Upper lobe of left lung (tissue), 6 donors: ENCODE measurements at regions not wholly inside any gene's neighbourhood (a gene's known extent, or its start where the extent isn't known, plus 50 kb on each side); places are given as distances from the start of the nearest gene placed in this dataset.

Experiments
- ATAC-seq, 2 donors: fragments of 200-7000 bp; cut with Tn5 transposase; one replicate each; pipeline ENCODE4 v1.9.1; 2022; ENCODE audit warnings: mild to moderate bottlenecking in 2 of 2, moderate library complexity in 2 of 2; ENCODE audit not compliant: low FRiP score in 2 of 2
- DNase-seq, 2 donors: peaks; one replicate each; pipeline ENCODE4 v3.0.0-alpha.2; 2019 to 2020
- H3K27ac ChIP-seq, 4 donors: fragments of 200-600 bp; sonication (generic); one replicate each; pipeline ENCODE4 v1.5.1; 2016 to 2019
- H3K27me3 ChIP-seq, 4 donors: fragments of 200-600 bp; sonication (generic); one replicate each; pipeline ENCODE4 v1.5.1; 2017 to 2019
- H3K36me3 ChIP-seq, 4 donors: fragments of 200-600 bp; sonication (generic); one replicate each; pipeline ENCODE4 v1.5.1; 2016 to 2019
- H3K4me1 ChIP-seq, 4 donors: fragments of 200-600 bp; sonication (generic); one replicate each; pipeline ENCODE4 v1.5.1; 2018 to 2019
- H3K4me3 ChIP-seq, 4 donors: fragments of 200-600 bp; sonication (generic); one replicate each; pipeline ENCODE4 v1.5.1; 2017 to 2019; ENCODE audit warnings: mild to moderate bottlenecking in 2 of 4, moderate library complexity in 1 of 4
- H3K9me3 ChIP-seq, 4 donors: fragments of 200-600 bp; sonication (generic); one replicate each; pipeline ENCODE4 v1.5.1; 2018 to 2019
- EP300 ChIP-seq, 4 donors: sonication (generic); formaldehyde crosslinking; IDR thresholded peaks; one replicate each; pipeline ENCODE4 v1.5.1; 2017; ENCODE audit warnings: antibody characterized with exemption in 4 of 4, control low read depth in 2 of 4
- POLR2A ChIP-seq, 4 donors: fragments of 450-650 bp; IDR thresholded peaks; one replicate each; pipeline ENCODE4 v1.5.1; 2016 to 2017; ENCODE audit warnings: antibody characterized with exemption in 4 of 4, mild to moderate bottlenecking in 2 of 4
- POLR2AphosphoS5 ChIP-seq, 2 donors: sonication (generic); formaldehyde crosslinking; IDR thresholded peaks; one replicate each; pipeline ENCODE4 v1.5.1; 2017; ENCODE audit warnings: antibody characterized with exemption in 2 of 2
- WGBS, 2 donors: methylation state at CpG; one replicate each; pipeline ENCODE4 v1.1.5; 2017 to 2018; 5-methylcytosine and 5-hydroxymethylcytosine counted together
- TF ChIP-seq, protein P1 (sequence below), 6 experiments: fragments of 450-650 bp in 4 of 6; fragments of 200-600 bp in 2 of 6; sonication (generic) in 2 of 6; IDR thresholded peaks; one replicate each; pipeline ENCODE4 v1.5.1; 2016 to 2019; ENCODE audit warnings: antibody characterized with exemption in 6 of 6
- donor health status: DM: no; HTN: no; CAD: no; lungs with moderate emphysema.
- donor health status: DM: no; HTN: yes; CAD: no; lungs with severe emphysema.

DNA sequence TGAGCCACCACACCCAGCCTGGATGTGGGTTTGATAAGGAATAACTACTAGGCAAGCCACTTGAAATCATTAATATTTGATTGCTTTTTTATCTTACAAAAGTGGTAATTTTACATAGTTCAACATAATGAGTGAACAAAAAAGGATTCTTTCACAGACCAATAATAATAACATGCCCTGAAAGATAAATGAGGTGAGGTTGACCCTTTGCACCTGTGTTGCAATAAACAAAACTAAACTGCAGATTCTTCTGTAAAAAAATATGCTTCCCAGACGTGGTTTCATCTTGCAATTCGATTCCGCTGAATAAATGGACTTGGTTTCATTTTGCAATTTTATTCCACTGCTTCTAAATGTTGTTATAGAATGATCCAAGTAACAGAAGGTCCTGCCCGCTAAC lies 1514.9 kb upstream of the TMEM132C start:
- no peak overlapping the region for H3K4me3 ChIP-seq
- ATAC-seq: no peak
- TF ChIP-seq, protein P1, sequence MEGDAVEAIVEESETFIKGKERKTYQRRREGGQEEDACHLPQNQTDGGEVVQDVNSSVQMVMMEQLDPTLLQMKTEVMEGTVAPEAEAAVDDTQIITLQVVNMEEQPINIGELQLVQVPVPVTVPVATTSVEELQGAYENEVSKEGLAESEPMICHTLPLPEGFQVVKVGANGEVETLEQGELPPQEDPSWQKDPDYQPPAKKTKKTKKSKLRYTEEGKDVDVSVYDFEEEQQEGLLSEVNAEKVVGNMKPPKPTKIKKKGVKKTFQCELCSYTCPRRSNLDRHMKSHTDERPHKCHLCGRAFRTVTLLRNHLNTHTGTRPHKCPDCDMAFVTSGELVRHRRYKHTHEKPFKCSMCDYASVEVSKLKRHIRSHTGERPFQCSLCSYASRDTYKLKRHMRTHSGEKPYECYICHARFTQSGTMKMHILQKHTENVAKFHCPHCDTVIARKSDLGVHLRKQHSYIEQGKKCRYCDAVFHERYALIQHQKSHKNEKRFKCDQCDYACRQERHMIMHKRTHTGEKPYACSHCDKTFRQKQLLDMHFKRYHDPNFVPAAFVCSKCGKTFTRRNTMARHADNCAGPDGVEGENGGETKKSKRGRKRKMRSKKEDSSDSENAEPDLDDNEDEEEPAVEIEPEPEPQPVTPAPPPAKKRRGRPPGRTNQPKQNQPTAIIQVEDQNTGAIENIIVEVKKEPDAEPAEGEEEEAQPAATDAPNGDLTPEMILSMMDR (IDR thresholded peaks at IDR 0.05): no peak
- TF ChIP-seq EP300 (IDR thresholded peaks at IDR 0.05) (no peak), POLR2AphosphoS5 (IDR thresholded peaks at IDR 0.05) (no peak), POLR2A (IDR thresholded peaks at IDR 0.05) (no peak)
- WGBS, 2 donors: 61 to 65% methylated on average over 4 of the region's 4 CpGs
- H3K27me3 ChIP-seq: no peaks in the 10 kb centered on the region
- no peaks in the 10 kb centered on the region for H3K36me3 ChIP-seq
- H3K9me3 ChIP-seq: no peaks in the 10 kb centered on the region
- H3K4me1 ChIP-seq: no peaks in the 10 kb centered on the region
- H3K27ac ChIP-seq: no peak overlapping the region
- DNase-seq: no peak

DNA sequence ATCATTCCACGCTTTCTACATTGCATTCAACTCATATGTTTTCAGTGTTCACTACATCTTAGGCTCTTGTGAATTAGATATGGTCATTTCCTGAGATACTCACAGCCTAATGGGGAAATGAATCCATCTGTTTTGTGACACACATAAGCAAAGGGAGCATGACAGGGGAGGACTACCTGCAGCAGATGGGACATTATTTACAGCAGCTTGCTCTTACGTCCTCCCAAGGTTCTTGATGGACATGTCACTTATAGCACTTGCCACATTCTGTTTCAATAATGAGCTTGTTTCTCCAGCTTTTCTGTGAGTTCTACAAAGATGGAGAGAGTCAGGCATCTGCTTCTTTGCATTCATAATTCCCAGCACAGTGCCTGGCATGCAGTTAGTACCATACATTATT lies 1509.6 kb upstream of the TMEM132C start:
- Histone ChIP-seq H3K9me3 (peaks cover 0 to 2% (median under 1%) of the 10 kb centered on the region in 4 donors), H3K27ac (no peak overlapping the region), H3K27me3 (no peaks in the 10 kb centered on the region), H3K4me1 (no peaks in the 10 kb centered on the region), H3K4me3 (no peak overlapping the region), H3K36me3 (no peaks in the 10 kb centered on the region)
- ATAC-seq (no peak), DNase-seq (no peak)
- 57 to 71% methylated on average over 2 of the region's 2 CpGs for WGBS, 2 donors
- TF ChIP-seq, protein P1 (IDR thresholded peaks at IDR 0.05): no peak
- TF ChIP-seq EP300 (IDR thresholded peaks at IDR 0.05): no peak
- no peak for TF ChIP-seq POLR2AphosphoS5 (IDR thresholded peaks at IDR 0.05)
- no peak for TF ChIP-seq POLR2A (IDR thresholded peaks at IDR 0.05)

DNA sequence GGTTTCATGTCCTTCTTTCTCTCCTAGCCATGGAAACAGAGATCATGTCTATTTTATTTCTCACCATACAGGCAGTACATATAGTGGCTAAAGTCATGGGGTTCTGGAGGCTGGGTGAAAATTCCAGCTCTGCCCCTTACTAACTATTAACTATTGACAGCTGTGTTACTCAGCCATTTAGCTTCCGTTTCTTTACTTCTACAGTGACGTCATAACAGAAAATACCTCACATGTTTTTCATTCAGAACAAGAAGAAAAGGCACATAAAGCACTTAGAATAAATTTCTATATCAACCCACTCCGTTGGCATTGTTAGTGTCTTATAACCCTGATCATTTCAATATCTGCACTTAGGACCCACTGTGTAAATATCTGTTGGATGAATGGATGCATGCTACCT lies 1506.9 kb upstream of the TMEM132C start:
- Histone ChIP-seq H3K27me3 (no peaks in the 10 kb centered on the region), H3K4me3 (no peak overlapping the region), H3K27ac (no peak overlapping the region), H3K9me3 (peaks cover 3 to 27% (median 13%) of the 10 kb centered on the region in 4 donors), H3K4me1 (no peaks in the 10 kb centered on the region), H3K36me3 (no peaks in the 10 kb centered on the region)
- ATAC-seq (no peak), DNase-seq (no peak)
- WGBS, 2 donors: 43 to 71% methylated on average over 3 of the region's 3 CpGs
- TF ChIP-seq POLR2AphosphoS5 (IDR thresholded peaks at IDR 0.05) (no peak), POLR2A (IDR thresholded peaks at IDR 0.05) (no peak), EP300 (IDR thresholded peaks at IDR 0.05) (no peak)
- TF ChIP-seq, protein P1 (IDR thresholded peaks at IDR 0.05): no peak

DNA sequence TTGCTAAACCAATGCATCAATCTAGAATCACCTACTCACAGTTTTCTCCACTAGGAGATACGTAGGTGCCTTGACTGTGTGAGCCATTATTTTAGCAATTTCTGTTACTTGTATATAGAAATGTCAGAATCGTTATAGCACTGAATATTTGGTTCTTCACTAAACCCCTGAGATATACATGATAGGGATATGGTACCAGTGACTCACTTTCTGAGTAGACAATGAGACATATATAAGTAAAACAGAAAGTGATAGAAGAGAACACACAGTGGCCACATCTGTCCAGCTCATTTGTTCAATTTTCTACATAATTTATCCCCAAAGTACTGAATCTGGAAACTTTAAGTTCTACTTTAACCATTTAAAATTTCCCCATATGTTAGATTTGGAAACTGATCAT lies 1505.5 kb upstream of the TMEM132C start:
- 74 to 91% methylated on average over 2 of the region's 2 CpGs for WGBS, 2 donors
- H3K36me3 ChIP-seq: no peaks in the 10 kb centered on the region
- TF ChIP-seq EP300 (IDR thresholded peaks at IDR 0.05) (no peak), POLR2AphosphoS5 (IDR thresholded peaks at IDR 0.05) (no peak), POLR2A (IDR thresholded peaks at IDR 0.05) (no peak)
- TF ChIP-seq, protein P1 (IDR thresholded peaks at IDR 0.05): no peak
- no peaks in the 10 kb centered on the region for H3K4me1 ChIP-seq
- no peaks in the 10 kb centered on the region for H3K27me3 ChIP-seq
- no peak overlapping the region for H3K4me3 ChIP-seq
- no peak for ATAC-seq
- no peak for DNase-seq
- no peak overlapping the region for H3K27ac ChIP-seq
- peaks cover 3 to 27% (median 13%) of the 10 kb centered on the region in 4 donors for H3K9me3 ChIP-seq

DNA sequence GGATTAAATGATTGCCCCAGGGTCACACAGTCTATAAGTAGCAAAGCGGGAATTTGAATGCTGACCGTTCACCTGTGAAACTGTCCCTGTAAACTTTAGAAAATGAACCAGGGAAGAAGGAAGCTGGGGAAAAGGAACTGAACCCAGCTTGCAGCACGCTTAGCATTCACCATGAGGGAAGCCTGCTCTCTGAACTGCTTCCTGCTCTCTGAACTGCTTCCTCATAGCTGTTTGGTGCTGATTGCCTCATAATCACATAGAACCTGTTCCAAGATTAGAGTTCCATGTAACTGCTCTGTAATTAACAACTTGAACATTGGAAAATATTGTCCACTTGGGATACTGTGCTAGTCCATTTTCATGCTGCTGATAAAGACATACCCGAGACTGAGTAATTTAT lies 1504.8 kb upstream of the TMEM132C start:
- Histone ChIP-seq H3K36me3 (no peaks in the 10 kb centered on the region), H3K4me1 (no peaks in the 10 kb centered on the region), H3K27me3 (no peaks in the 10 kb centered on the region), H3K9me3 (peaks cover 7 to 34% (median 13%) of the 10 kb centered on the region in 4 donors), H3K4me3 (no peak overlapping the region), H3K27ac (no peak overlapping the region)
- no peak for DNase-seq
- TF ChIP-seq EP300 (IDR thresholded peaks at IDR 0.05) (no peak), POLR2AphosphoS5 (IDR thresholded peaks at IDR 0.05) (no peak)
- WGBS, 2 donors: 70 to 72% methylated on average over 4 of the region's 4 CpGs
- no peak for ATAC-seq
